Stimulated activated CD4-positive, alpha-beta T cell treated with anti-CD3 and anti-CD28 coated beads, Interleukin-15, amount 100 ng/mL, for 24 hours (primary cell): ENCODE measurements at regions not wholly inside any gene's neighbourhood (a gene's known extent, or its start where the extent isn't known, plus 50 kb on each side); places are given as distances from the start of the nearest gene placed in this dataset.

Experiments
- DNase-seq: peaks from one replicate; pipeline ENCODE4 v3.0.0-alpha.2; 2020

DNA sequence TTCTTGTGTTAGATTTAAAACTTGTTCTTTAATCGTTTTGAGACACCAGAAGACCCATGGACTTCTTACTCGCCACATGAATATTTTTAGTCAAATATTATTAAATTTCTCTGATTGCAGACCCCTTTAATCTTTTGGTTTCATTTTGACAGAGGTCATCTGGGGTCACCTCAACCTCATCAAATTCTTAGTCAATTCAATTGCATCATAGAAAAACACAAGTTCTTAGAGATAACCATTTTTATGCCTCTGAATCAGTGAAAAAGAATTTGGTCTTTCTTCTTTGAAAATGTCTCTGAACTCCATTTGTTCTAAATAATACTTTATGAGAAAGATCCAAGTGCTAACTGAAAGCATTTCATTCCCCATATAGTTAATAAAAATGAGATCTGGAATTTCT lies 55.2 kb upstream of the CBLN4 start:
- no peak for DNase-seq

DNA sequence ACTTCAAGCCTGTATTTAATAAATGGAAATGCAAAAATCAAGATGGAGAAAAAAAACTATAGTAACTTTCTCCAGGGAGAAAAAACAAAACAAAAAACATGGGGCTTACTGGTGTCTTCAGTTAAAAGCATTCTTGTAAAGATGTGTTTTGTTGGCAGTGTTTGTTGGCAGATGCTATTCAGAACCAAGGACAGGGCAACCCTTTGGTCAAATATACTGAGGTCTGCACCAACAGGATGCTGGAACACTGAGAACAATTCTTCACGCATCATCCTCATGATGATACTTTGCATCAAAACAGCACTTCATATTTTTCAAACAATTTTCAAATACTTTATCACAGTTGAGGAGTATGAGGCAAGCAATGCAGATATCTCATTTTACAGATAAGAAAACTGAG lies 63.7 kb upstream of the CBLN4 start:
- DNase-seq: no peak

DNA sequence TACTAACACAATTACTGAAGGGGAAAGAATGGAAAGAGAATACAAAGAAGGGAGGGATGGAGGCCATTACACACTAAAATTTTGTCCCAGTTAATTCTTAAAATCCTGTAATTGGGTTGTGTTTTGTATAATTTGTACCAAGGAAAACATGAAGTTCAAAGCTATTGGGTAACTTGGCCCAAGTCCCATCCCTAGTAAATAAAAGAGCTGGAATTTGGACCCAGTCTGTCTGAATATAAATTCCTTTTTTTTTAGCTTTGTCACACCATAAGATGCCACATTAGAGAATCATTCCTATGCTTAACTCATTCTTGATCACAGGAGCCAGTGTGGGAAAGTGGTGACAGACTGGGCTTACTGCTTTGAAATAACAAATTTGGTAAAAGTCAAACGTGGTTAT lies 66.8 kb upstream of the CBLN4 start:
- no peak for DNase-seq

DNA sequence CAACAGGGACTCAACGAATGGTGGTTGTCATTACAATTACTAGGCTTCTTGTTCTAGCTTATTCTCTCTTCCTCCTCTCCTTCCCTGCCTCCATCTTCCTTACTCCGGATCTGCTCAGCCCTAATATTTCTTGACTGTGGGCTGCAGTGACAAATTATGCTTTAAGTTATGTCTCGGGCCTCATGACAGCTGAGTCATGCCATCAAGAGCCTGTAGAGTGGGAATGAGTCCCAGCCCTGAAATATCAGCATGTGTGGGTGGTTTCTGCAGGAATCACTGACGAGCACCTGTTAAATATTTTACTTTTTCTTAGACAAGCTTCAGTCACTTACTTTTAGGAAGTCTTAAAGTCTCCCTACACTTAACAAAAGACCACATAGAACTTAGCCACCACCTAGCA lies 83.1 kb upstream of the CBLN4 start:
- DNase-seq: no peak

DNA sequence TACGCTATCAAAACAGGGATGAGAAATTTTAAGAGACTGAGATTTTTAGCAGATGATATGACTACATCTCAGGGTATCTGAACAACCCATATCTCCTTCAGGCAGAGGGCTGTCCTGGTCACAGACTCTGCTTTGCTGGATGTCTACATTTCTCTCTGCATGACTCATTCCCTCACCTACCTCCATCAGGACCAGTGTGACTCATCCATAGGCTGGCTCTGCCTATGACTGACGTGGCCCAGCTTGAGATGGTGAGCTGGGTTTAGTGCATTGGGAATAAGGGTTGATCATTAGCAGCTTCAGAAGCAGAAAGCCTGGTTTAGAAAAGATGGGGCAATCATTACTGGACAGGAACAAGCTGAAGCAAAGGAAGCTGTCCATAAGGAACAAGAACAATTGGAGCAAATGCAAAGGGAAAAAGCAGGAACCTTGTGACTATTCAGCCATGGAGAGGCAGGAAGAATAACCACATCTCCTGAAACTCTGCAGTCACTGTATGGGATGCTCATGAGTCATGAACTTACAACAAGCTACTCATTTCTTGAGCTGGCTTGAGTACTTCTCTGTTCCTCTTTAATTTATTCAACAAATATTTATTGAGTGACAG lies 86.4 kb upstream of the CBLN4 start:
- DNase-seq: peak; percentile 2

DNA sequence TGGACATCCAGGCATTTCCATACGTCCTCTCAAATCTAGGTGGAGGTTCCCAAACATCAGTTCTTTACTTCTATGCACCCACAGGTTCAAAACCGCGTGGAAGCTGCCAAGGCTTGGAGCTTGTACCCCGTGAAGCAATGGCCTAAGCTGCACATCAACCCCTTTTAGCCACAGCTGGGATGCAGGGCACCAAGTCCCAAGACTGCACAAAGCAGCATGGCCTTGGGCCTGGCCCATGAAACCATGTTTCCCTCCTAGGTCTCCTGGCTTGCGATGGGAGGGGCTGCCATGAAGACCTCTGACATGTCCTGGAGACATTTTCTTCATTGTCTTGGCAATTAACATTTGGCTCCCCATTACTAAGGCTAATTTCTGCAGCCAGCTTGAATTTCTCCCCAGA lies 88.9 kb upstream of the CBLN4 start:
- DNase-seq: no peak

DNA sequence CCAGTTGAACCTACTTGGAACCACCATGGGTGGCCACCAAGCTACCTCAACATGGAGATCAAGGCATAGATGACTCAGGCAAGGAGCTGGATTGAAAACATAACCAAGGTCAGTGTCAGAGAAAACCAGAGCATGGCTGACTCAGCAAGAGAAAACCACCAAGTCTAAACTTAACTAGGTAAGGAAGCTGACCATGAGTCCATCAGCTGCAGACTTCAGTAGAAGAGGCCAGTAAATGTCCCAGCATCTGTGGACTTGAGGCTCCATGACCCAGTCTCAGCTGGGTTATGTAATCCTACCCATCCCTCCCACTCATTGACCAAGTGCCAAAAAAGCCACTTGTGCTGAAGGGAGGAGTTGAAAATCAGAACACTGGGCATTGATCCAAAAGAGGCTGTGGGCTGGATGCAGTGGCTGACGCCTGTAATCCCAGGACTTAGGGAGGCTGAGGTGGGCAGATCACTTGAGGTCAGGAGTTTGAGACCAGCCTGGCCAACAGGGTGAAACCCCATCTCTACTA lies 93.7 kb upstream of the CBLN4 start:
- DNase-seq: no peak

DNA sequence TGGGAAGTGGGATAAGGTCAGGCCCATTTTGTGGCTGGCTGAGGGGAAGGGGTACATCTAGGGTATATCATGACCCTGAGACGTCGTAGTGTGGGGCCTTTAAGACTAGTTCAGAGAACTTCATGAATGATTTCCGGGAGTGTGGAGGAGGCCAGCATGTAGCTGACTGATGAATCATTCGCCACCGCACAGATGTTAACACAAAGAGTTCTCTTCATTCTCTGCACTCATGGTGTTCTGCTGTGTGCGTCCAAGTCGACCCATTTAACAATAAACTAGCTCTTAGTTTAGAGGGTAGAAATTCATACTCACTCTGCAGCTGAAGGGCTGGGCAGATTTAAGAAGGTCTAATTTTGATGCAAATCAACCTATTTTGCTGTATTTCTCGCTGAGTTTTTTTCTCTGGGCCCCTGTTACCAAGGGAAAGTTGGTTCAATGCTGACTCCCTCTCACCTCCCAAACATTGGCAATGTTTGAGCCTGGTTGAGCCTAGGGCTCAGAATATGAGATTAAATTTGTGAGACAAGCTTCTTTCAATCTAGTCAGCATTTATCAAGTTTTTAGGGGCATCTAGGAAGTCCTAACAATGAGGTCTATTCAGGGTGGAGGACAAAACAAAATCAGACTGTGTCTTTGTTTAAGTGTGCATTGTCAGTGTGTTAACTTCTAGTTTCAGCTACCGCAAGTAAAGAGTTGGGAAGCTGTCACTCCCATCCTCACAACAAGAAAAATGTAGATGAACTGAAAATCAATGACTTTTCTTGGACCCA lies 106.8 kb upstream of the CBLN4 start:
- DNase-seq: no peak

DNA sequence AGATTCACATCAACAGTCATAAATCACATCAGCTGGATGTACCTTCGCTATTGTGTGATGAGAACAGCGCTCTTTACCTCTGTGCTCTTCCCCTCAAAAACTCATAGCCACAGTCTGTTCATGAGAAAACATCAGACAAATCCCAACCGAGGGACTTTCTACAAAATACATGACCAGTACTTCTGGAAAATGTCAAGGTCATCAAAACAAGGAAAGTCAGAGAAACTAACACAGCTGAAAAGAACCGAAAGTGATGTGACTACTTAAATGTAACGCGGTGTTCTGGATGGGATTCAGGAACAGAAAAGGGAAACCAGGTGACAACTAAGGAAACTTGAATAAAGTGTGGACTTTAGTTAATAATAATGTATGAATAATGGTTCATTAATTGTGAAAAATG lies 112.0 kb upstream of the CBLN4 start:
- no peak for DNase-seq

DNA sequence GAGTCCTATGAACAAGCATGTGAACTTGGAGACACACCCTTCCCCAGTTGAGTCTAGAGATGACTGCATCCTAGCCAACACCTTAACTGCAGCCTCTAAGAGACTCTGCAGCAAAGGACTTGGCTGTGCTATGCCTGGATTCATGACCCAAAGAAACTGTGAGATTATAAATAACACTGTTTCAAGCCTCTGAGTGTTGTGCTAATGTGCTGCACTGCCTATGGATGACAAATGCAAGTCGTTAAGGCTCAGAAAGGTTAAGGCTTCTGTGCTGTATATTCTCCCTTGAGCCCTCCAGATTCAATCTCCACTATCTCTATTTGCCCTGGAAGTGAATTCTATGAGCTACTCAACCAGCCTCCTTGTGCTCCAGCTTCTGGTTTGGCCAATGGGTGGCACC lies 116.5 kb upstream of the CBLN4 start:
- no peak for DNase-seq

DNA sequence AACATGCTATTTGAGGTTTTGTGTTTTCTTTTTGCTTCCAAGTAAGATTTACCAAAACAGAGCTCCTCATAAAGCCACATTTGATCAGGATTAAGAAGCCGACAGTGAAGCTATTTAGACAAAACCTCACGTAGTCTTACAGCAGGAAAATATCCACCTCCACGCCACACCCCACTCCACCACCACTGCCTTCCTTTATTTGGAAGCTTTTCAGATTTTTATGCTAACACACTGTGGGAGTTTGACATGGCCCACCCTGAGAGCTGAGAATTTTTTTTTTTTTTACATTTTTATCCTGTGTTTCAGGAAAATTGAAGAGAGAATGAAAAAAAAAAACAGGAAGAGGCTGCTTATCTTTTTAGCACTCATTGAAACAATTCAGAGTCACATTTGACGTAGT lies 104.8 kb upstream of the MC3R start:
- no peak for DNase-seq

DNA sequence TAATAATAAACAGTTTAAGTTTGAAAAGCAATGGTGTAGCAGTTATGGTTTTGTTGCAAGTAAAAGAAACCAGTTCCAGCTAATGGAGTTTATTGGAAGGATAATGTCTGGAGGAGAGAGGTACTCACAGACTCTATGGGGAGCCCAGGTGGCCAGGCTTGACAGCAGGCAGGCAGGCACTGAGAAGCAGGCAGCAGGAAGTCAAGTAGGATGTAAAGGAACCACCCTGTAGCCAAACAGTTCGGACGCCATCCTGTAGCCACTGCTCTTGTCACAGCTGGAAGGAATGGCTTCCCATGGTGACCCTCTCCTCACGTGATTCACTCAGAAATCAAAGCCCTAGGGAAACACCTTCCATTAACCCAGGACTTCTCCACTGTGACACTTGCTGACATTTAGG lies 96.7 kb upstream of the MC3R start:
- no peak for DNase-seq

DNA sequence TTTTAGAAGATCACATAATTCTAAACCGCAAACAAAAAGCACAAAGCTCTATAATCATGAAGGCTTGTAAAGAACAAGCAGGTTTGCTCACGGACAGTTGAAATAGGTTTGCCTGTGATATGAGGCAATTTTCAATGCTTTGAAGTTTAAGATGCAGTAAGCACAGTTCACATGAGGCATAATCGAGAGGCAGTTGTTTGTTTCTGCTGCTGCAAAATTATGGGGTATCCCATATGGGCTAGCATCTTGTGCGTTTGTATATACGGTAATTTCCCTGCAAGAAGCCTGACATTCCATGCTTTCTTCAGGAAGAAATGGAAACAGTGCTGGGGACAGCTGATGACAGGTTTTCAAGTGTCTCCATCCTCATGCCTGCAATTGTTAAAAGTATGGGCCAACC lies 94.6 kb upstream of the MC3R start:
- no peak for DNase-seq

DNA sequence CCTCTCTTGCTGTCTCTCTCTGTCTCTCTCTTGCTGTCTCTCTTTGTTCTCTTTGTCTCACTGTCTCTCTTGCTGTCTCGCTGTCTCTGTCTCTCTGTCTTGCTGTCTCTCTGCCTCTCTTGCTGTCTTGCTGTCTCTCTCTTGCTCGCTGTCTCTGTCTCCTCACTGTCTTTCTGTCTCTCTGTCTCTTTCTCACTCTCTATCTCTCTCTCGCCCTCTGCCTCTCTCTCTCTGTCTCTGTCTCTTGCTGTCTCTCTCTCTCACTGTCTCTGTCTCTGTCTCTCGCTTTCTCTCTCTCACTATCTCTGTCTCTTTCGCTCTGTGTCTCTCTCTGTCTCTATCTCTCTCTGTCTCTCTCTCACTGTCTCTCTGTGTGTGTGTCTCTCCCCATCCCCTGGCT lies 92.9 kb upstream of the MC3R start:
- no peak for DNase-seq

DNA sequence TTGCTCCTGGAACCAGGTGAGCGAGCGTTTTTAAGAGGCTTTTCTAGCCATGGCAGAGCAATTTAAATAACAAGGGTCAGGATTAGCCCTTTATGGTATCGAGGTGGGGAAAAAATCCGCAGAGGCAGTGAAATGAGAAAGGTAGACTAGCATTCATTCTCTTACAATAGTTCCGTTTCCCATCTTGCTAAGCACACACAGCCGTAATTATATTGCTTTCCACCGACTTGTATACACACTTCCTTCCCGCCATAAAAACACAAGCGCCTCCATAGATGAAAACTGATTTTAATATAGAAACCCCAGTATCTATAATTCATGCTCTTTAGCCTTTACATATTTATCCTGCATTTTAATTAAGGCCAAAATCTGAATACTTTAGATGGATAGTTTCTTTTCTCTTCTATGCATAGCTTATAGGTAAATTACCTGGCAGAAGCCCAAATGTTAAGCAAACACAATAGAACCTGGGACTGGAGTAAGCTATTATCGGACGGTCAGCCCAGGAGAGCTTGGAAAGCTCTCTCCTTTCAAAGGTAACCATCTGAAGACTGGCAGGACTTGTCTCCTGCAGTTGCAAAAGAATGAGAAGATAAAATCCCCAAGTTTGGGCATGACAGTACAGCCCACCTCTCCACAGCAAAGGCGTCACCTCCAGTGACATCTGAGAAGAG lies 90.9 kb upstream of the MC3R start:
- no peak for DNase-seq

DNA sequence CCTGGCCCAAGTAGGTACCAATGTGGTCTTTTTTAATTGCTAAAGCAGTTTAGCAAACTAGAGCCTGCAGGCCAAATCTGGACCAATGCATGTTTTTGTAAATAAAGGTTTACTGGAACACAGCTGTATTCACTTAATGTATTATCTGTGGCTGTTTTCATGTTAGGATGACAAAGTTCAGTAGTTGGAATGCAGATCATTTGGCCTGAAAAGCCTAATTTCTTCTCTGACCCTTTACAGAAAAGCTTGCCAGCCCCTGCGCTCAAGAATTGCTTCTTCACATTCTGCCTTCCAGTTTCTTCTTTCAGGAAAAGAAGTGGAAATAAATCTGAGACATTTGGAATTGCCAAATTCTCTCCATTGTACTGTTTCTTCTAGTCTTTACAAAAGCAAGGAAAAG lies 90.0 kb upstream of the MC3R start:
- no peak for DNase-seq

DNA sequence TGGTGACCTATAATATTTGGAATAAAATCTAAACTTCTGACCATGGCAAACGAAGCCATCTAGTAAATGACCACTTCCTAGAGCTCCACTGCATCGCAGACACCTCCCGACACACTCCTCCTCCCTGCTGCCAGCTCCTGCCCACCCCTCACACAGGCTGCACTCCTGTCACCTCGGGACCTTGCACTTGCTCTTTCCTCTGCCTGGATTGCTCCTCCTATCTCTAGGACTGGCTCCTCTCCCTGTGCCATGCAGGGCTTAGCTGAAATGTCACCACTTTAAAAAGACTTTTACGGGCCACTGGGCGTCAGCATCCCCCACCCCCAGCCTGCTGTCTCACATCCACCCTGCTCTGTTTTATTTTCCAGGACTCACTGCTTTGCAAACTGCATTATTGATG lies 87.6 kb upstream of the MC3R start:
- no peak for DNase-seq

DNA sequence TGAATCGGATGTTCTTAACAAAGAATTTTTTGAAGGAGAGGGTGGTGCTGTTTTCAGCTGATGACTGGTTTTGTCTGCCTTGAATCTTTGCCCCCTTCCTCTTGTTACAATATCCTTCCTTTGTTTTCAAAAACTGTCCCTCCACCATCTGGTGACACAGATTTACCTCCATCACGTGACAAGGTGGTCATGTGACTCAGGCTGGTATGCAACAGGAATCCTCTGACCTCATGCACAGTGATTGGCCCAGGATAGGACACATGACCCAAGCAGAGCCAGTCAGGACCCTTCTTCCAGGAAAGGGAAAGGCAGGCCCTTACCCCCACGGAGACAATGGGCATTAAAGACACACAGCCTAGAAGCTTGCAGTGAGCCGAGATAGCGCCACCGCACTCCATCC lies 84.7 kb upstream of the MC3R start:
- no peak for DNase-seq

DNA sequence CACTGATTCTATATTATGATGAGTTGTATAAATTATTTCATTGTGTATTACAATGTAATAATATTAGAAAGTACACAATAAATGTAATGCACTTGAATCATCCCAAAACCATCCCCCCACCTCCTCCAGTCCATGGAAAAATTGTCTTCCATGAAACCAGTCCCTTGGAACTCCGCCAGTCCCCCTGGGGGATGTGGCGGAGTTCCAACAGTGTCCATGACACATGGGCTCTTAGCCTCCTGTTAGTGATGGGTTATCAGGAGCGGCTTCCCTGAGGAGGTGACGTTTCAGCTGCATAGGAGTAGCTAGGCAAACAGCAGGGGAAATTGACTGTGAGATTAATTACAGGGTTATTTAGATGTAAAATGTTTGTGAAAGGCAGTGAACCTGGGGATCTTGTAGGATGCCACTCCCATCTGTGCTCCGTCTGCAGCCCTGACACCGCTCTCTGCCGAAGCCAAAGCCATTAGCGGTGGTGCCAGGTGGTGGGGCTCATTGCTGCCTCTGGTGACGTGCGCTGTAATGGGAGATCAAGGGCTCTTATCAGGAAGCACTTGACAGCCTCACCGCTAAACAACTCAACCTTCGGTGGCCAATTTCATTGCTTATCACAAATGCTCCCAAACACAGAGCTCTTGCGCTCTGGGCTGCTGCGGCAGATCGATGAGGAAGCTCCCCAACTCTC lies 81.6 kb upstream of the MC3R start:
- no peak for DNase-seq

DNA sequence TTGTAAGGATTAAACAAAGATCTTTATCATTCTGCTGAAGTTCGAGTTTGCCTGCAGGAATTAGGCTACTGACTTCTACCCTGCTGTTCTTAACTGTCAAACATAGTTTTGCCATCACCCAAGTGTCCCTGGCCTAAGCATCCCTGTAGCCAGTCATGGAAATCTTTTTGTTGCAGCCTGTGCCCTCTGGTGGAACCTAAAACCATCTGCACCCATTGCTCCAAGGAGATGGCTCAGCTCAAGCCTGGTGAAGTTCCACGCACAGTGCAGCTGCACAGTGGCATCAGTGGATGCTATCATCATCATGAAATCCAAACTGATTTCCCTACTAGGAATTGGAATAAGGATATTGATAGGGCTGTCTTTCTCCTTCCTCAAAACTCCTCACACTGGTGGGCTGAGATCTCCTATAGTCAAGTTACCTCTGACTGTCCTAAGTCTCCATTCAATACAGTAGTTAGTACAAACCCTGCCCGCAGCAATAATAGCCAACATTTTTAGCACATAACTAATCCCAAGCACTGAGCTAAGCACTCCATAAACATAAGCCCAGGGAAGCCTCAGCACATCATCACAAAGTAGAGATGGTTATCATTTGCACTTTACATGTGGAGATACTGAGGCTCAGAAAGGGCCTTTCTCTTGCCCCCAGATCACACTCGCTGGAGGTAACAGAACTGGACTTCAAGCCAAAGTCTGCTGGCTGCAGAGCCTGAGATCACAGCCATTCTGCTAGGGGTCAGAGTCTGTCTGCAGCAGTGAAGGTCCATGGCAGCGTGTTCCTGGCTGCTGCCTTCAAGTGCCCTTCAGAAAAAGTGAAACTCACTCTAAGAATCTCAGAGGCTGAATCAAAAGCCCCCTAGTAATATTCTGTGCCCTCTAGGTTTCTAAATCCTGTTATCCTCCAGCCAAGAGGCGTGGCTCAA lies 77.2 kb upstream of the MC3R start:
- DNase-seq: no peak

DNA sequence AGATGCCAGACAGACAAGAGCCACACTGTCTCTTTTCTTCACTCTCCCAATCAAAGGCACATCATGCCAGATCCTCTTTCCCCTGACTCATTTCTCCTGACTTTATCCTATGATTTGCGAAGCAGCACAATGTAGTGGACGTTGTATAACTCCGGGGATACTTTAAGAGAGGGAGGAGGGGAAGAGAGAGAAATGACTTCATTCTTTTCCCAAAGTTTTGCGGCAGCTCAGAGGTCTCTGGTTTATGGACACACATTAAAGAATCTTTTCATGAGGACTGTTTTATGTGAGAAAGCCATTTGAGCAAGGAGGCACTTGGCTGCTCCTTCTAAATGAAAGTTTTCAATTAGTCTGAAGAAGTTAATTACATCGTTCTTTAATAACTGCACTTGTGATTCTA lies 75.1 kb upstream of the MC3R start:
- no peak for DNase-seq

DNA sequence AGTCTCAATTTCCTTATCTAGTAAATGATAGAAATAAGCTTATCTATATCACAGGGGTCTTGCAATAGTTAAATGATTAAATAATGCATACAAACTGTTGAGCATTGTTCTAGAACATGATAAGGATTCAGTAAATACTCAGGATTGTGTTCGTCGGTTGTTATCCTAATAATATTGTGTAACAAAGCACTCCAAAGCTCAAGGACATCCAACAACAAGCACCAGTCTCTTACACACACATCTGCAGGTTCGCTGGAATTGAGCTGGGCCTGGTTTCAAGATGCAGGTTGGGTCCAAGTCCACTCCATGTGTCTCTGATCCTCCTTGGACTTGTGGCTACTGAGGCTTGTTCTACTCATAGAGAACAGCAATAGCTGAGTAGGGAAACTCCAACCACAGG lies 74.1 kb upstream of the MC3R start:
- no peak for DNase-seq

DNA sequence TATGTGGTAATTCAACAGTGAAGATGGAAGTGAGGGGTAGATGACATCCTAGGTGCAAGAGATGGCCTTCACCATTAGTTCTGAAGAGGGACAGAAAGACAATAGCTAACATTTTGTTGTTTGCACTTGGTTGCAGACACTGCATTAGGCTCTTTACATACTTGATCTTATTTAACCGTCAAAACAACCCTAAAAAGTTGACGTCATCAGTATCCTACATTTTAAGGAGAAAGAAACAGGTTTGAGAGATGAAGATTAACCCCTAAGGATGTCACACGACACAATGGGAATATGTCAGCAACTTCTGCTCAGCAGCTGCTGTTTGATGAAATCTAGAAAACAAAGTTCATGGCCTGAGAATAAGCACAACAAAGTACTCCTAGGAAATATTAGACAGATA lies 72.6 kb upstream of the MC3R start:
- no peak for DNase-seq
